Ovary (tissue), 3 donors: ENCODE measurements at regions not wholly inside any gene's neighbourhood (a gene's known extent, or its start where the extent isn't known, plus 50 kb on each side); places are given as distances from the start of the nearest gene placed in this dataset.
"Not testable (repeated sequence)": the region's sequence is repeated elsewhere in the genome, so short reads cannot be mapped to it uniquely, and the experiment has no call there.

Source experiments
- EP300 ChIP-seq: sonication (generic); formaldehyde crosslinking; IDR thresholded peaks from one replicate; pipeline ENCODE4 v1.6.1; 2017; ENCODE audit warnings: antibody characterized with exemption
- POLR2A ChIP-seq: fragments of 450-650 bp; IDR thresholded peaks from one replicate; pipeline ENCODE4 v1.6.1; 2017; ENCODE audit warnings: antibody characterized with exemption, mild to moderate bottlenecking, moderate library complexity
- TF ChIP-seq, protein P1 (sequence below), 3 donors: fragments of 450-650 bp in 2 of 3; fragments of 200-600 bp in 1 of 3; IDR thresholded peaks; one replicate each; pipeline versions ENCODE4 v1.5.1 to v1.8.0; 2016 to 2022; ENCODE audit warnings: antibody characterized with exemption in 3 of 3, mild to moderate bottlenecking in 1 of 3
- donor health status: DM: no; HTN: no; CAD: no.

DNA sequence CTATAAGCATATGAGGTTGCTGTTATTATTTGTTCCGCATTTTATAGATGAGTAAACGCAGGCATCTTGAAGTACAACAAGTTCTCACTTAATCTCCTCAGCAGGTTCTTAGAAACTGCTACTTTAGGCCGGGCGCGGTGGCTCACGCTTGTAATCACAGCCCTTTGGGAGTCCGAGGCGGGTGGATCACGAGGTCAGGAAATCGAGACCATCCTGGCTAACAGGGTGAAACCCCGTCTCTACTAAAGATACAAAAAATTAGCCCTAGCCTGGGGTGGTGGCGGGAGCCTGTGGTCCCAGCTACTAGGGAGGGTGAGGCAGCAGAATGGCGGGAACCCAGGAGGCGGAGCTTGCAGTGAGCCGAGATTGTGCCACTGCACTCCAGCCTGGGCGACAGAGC, 458.5 kb downstream of the BRINP3 start:
- TF ChIP-seq, protein P1, sequence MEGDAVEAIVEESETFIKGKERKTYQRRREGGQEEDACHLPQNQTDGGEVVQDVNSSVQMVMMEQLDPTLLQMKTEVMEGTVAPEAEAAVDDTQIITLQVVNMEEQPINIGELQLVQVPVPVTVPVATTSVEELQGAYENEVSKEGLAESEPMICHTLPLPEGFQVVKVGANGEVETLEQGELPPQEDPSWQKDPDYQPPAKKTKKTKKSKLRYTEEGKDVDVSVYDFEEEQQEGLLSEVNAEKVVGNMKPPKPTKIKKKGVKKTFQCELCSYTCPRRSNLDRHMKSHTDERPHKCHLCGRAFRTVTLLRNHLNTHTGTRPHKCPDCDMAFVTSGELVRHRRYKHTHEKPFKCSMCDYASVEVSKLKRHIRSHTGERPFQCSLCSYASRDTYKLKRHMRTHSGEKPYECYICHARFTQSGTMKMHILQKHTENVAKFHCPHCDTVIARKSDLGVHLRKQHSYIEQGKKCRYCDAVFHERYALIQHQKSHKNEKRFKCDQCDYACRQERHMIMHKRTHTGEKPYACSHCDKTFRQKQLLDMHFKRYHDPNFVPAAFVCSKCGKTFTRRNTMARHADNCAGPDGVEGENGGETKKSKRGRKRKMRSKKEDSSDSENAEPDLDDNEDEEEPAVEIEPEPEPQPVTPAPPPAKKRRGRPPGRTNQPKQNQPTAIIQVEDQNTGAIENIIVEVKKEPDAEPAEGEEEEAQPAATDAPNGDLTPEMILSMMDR (IDR thresholded peaks at IDR 0.05) = not testable (repeated sequence)
- not testable (repeated sequence) for TF ChIP-seq POLR2A, EP300
